Smooth muscle cell (in vitro differentiated cells): ENCODE measurements at regions not wholly inside any gene's neighbourhood (a gene's known extent, or its start where the extent isn't known, plus 50 kb on each side); places are given as distances from the start of the nearest gene placed in this dataset.

Experiments
- DNase-seq: peaks from one replicate; lab custom pipeline; 2025; ENCODE audit not compliant: unreplicated experiment; lab: John Stamatoyannopoulos, UW
- H2AFZ ChIP-seq: fragments of 200-600 bp; sonication (generic); 2 replicates; pipeline ENCODE4 v1.6.0; 2016; ENCODE audit warnings: antibody characterized with exemption, low read depth, mild to moderate bottlenecking
- H3F3A ChIP-seq: fragments of 200-600 bp; sonication (generic); 2 replicates; pipeline ENCODE4 v1.6.0; 2017; ENCODE audit warnings: antibody characterized with exemption, low read depth
- H3K27ac ChIP-seq: fragments of 200-600 bp; sonication (generic); 2 replicates; pipeline ENCODE4 v1.5.1; 2016; ENCODE audit warnings: low read depth, mild to moderate bottlenecking
- H3K27me3 ChIP-seq: fragments of 200-600 bp; sonication (generic); 2 replicates; pipeline ENCODE4 v1.6.1; 2016; ENCODE audit warnings: low read depth, mild to moderate bottlenecking
- H3K36me3 ChIP-seq: fragments of 200-600 bp; sonication (generic); 2 replicates; pipeline ENCODE4 v1.5.1; 2016; ENCODE audit warnings: low read depth
- H3K4me1 ChIP-seq: fragments of 200-600 bp; sonication (generic); 2 replicates; pipeline ENCODE4 v1.5.1; 2016; ENCODE audit warnings: low read depth
- H3K4me2 ChIP-seq: fragments of 200-600 bp; sonication (generic); 2 replicates; pipeline ENCODE4 v1.6.0; 2016; ENCODE audit warnings: mild to moderate bottlenecking
- H3K4me3 ChIP-seq: fragments of 200-600 bp; sonication (generic); 2 replicates; pipeline ENCODE4 v1.5.1; 2016; ENCODE audit warnings: mild to moderate bottlenecking
- H3K79me2 ChIP-seq: fragments of 200-600 bp; sonication (generic); 2 replicates; pipeline ENCODE4 v1.6.0; 2016; ENCODE audit warnings: low read depth, mild to moderate bottlenecking
- H3K9ac ChIP-seq: fragments of 200-600 bp; sonication (generic); 2 replicates; pipeline ENCODE4 v1.6.0; 2016; ENCODE audit warnings: low read depth
- H3K9me3 ChIP-seq: fragments of 200-600 bp; sonication (generic); replicated peaks from 2 replicates; pipeline ENCODE4 v1.5.1; 2016; ENCODE audit warnings: low read depth
- H4K20me1 ChIP-seq: fragments of 200-600 bp; sonication (generic); 2 replicates; pipeline ENCODE4 v1.6.0; 2016; ENCODE audit warnings: low read depth
- CTCF ChIP-seq: fragments of 200-600 bp; sonication (generic); IDR thresholded peaks from 2 replicates; pipeline ENCODE4 v1.5.1; 2017; ENCODE audit warnings: borderline replicate concordance, mild to moderate bottlenecking, antibody characterized with exemption; ENCODE audit not compliant: insufficient read depth, poor library complexity, severe bottlenecking
- WGBS: methylation state at CpG from one replicate; pipeline ENCODE4 v1.1.7; 2016; ENCODE audit warnings: low lambda C conversion rate; 5-methylcytosine and 5-hydroxymethylcytosine counted together

GRCh38 chr19:46546194-46546896, 50.7 kb upstream of the PNMA8B start:
- H3F3A ChIP-seq, result no peaks in the 10 kb centered on the region
- H2AFZ ChIP-seq, result no peak overlapping the region
- no peaks in the 10 kb centered on the region for H3K36me3 ChIP-seq
- H3K4me2 ChIP-seq, result peak overlapping the region; percentile 20
- H3K9ac ChIP-seq, result no peak overlapping the region
- no peaks in the 10 kb centered on the region for H3K27me3 ChIP-seq
- peak overlapping the region; percentile 31 for H3K4me3 ChIP-seq
- no peak for TF ChIP-seq CTCF
- no peaks in the 10 kb centered on the region for H4K20me1 ChIP-seq
- H3K79me2 ChIP-seq, result no peaks in the 10 kb centered on the region
- no peak overlapping the region for H3K27ac ChIP-seq
- peaks cover 9% of the 10 kb centered on the region for H3K9me3 ChIP-seq
- H3K4me1 ChIP-seq, result no peaks in the 10 kb centered on the region
- DNase-seq, result no peak
- 66% methylated on average over 7 of the region's 7 CpGs for WGBS

DNA sequence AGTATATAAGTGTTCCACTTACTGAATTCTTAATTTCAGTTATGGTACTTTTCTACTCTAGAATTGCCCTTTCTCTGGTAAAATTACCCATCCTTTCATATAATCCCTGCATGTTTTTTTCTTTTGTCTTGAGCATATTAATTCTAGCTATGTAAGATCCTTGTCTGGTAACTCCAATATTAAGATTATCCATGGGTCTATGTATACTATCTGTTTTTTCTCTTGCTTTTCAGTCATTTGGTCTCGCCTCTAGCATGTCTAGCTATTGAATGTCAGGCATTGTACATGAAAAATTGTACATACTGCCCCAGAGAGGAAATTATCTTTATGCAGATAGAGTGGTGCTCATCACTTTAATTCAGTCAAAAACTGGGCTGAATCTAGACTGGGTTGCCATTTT, 50.4 kb upstream of the CALM3 start:
- no peak overlapping the region for H3K4me3 ChIP-seq
- no peaks in the 10 kb centered on the region for H3K79me2 ChIP-seq
- H3K36me3 ChIP-seq, result no peaks in the 10 kb centered on the region
- H3K9me3 ChIP-seq, result peaks cover 12% of the 10 kb centered on the region
- H4K20me1 ChIP-seq, result no peaks in the 10 kb centered on the region
- no peaks in the 10 kb centered on the region for H3F3A ChIP-seq
- no peak overlapping the region for H2AFZ ChIP-seq
- WGBS, result 84% methylated on average over 1 of the region's 1 CpG
- DNase-seq, result no peak
- TF ChIP-seq CTCF, result no peak
- H3K4me2 ChIP-seq, result no peak overlapping the region
- H3K9ac ChIP-seq, result no peak overlapping the region
- no peak overlapping the region for H3K27ac ChIP-seq
- peaks cover 4% of the 10 kb centered on the region for H3K27me3 ChIP-seq
- no peaks in the 10 kb centered on the region for H3K4me1 ChIP-seq

DNA sequence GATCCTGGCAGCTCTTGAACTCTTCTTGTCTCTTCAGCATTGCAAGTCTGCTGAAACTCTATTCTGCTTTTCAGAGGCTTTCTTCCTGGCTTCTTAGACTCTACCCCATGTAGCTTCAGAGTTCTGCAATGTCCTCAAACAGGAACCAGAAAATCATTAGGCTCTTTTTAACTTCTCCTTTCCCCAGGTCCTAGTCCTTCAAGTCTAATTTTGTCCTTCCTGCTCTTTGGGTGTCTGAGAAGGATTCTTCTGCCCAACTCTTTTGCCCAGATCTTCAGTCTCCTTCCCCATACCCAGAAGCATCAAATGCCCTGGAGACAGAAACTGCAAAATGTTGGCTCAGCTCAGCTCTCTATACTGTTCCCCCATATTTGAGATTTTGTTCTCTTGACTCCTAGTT, 50.0 kb upstream of the CALM3 start:
- Histone ChIP-seq H3K36me3 (no peaks in the 10 kb centered on the region), H3K4me1 (no peaks in the 10 kb centered on the region), H3K79me2 (no peaks in the 10 kb centered on the region), H2AFZ (no peak overlapping the region), H3K27me3 (peaks cover 4% of the 10 kb centered on the region), H3K4me2 (no peak overlapping the region), H3K4me3 (no peak overlapping the region), H3K27ac (no peak overlapping the region), H3F3A (no peaks in the 10 kb centered on the region), H3K9ac (no peak overlapping the region), H3K9me3 (peaks cover 12% of the 10 kb centered on the region), H4K20me1 (no peaks in the 10 kb centered on the region)
- no peak for DNase-seq
- no peak for TF ChIP-seq CTCF
